IgD-negative memory B cell (primary cell): ENCODE measurements at regions not wholly inside any gene's neighbourhood (a gene's known extent, or its start where the extent isn't known, plus 50 kb on each side); places are given as distances from the start of the nearest gene placed in this dataset.
"Not testable (repeated sequence)": the region's sequence is repeated elsewhere in the genome, so short reads cannot be mapped to it uniquely, and the experiment has no call there.

Experiments
- H3K27ac Mint-ChIP-seq, 3 donors: one replicate each; pipeline ENCODE4 v1.8.0; 2020 to 2022; ENCODE audit warnings: mild to moderate bottlenecking in 3 of 3, mixed read lengths in 3 of 3, moderate library complexity in 1 of 3
- H3K27me3 Mint-ChIP-seq: one replicate; pipeline ENCODE4 v1.8.0; 2021; ENCODE audit warnings: mixed read lengths
- H3K36me3 Mint-ChIP-seq: one replicate; pipeline ENCODE4 v1.8.0; 2020; ENCODE audit warnings: mild to moderate bottlenecking, mixed read lengths
- H3K4me1 Mint-ChIP-seq, 3 donors: one replicate each; pipeline ENCODE4 v1.8.0; 2020 to 2022; ENCODE audit warnings: mixed read lengths in 3 of 3, mild to moderate bottlenecking in 1 of 3
- H3K4me3 Mint-ChIP-seq, 4 donors: one replicate each; pipeline ENCODE4 v1.8.0; 2020 to 2022; ENCODE audit warnings: mild to moderate bottlenecking in 4 of 4, mixed read lengths in 4 of 4, moderate library complexity in 3 of 4
- H3K9me3 Mint-ChIP-seq, 3 donors: one replicate each; pipeline ENCODE4 v1.8.0; 2020 to 2021; ENCODE audit warnings: mixed read lengths in 3 of 3, mild to moderate bottlenecking in 1 of 3

DNA sequence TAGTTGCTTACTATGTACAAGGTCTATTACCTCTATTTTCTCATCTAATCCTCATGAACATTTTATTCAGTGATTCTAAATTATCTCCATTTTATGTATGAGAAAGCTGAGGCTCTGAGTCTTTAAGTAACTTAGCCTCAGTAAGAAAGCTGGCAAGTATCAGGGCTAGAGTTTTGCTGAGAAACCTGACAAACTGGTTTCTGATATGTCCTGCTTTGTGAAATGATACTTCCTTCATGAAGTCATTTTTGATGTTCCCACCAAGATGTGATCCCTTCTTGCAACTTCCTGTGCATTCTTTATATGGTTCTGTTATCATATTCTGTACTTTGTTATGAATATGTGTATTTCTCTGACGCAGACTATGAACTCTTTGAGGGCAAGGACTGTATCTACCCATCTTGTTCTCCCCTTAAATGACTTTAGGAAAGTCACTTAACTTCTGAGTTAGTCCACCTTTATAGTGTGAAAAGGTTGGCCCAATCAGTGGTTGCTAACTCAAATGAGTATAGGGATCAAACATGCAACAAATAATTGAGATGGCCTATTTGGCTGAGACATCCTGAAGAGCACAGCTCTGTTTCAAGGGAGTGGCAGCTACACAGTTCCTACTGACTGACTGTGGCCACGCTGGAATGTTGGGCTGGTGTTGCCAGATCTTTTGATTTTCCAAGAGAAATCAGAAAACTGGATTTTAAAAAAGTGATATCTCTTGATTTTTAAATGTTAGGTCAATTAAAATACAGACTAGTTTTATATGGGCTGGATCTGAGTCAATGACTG, 127.9 kb upstream of the AMOT start:
- H3K36me3 Mint-ChIP-seq: no peaks in the 10 kb centered on the region
- peaks cover 2% of the 10 kb centered on the region for H3K27me3 Mint-ChIP-seq
- no peaks in the 10 kb centered on the region for H3K4me1 Mint-ChIP-seq
- no peaks in the 10 kb centered on the region for H3K9me3 Mint-ChIP-seq
- H3K4me3 Mint-ChIP-seq: no peak overlapping the region
- H3K27ac Mint-ChIP-seq: no peak overlapping the region

- no peaks in the 10 kb centered on the region for H3K4me1 Mint-ChIP-seq
- H3K4me3 Mint-ChIP-seq: no peak overlapping the region
- peaks cover 2% of the 10 kb centered on the region for H3K27me3 Mint-ChIP-seq
- H3K27ac Mint-ChIP-seq: no peak overlapping the region
- no peaks in the 10 kb centered on the region for H3K9me3 Mint-ChIP-seq
- no peaks in the 10 kb centered on the region for H3K36me3 Mint-ChIP-seq
Observed at GRCh38 chrX:112967903-112968302, 127.3 kb upstream of the AMOT start.

DNA sequence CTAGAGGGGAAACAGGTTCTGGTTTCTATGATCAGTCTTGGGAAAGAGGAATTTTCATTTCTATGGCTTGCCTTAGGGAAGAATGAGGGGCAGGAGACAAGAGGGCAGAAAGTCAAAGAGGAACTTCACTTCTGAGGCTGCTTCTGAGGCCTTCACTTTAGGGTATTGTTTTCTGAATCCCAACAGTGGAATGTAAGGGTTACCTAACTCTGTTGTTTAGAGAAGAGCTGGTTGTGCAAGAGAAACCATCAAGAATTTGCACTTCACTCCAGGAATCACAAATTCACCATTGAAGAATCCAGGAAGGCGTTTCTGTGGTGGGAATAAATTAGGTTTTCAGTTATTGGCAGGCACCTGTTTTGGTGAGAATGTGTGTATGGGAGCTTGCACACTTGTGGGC, 126.7 kb upstream of the AMOT start:
- Mint-ChIP-seq H3K4me3 (no peak overlapping the region), H3K9me3 (no peaks in the 10 kb centered on the region), H3K27me3 (peaks cover 2% of the 10 kb centered on the region), H3K4me1 (no peaks in the 10 kb centered on the region), H3K36me3 (no peaks in the 10 kb centered on the region), H3K27ac (no peak overlapping the region)

DNA sequence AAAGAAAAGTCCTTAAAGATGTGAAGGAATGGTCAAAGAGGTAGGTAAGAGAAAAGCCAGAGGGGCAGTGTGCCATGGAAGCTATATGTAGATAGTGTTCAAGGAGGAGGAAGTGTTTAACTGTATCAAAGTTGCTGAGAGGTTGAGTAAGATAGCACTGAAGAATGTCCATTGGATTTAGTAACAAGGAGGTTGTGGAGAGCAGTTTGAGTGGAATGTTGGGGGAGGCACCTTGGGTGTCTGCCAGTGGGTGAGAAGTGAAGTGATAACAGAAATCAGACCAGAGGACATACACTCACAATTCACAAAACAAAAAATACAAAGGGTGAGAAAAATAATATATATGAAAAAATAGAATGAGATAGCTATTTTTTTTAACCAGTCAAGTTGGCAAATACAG, 121.3 kb upstream of the AMOT start:
- H3K4me1 Mint-ChIP-seq: no peaks in the 10 kb centered on the region
- H3K27me3 Mint-ChIP-seq: no peaks in the 10 kb centered on the region
- no peaks in the 10 kb centered on the region for H3K9me3 Mint-ChIP-seq
- H3K27ac Mint-ChIP-seq: no peak overlapping the region
- H3K36me3 Mint-ChIP-seq: no peaks in the 10 kb centered on the region
- H3K4me3 Mint-ChIP-seq: no peak overlapping the region

DNA sequence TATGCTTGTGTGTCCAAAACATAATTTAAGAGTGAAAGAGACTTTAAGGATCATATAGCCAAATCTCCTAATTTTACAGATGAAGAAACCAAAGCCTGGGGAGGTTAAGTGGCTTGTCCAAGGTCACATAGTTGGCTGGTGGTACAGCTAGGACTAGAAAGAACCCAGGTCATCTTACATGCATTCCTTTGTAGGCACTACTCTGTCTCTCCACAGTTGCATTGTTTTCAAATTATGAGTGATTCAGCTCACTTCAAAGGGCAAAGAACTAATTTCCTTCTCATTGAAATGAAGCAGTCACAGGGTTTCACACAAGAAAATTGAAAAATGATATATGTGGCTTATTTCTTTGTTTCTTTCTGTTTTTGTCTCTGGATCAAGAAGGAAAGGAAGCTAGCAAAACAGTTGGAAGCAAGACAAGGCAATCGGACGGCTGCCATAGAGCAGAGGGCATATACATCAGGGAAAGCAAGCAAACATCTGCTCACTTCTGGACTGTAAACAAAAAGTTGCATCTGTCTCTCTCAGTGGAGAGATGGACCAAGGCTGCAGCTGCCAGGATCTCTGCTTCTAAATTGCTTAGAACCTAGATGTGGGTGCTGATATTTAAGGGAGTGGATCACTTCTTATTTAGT, 107.5 kb upstream of the AMOT start:
- Mint-ChIP-seq H3K4me1 (no peaks in the 10 kb centered on the region), H3K27me3 (peaks cover 2% of the 10 kb centered on the region), H3K4me3 (no peak overlapping the region), H3K9me3 (no peaks in the 10 kb centered on the region), H3K36me3 (no peaks in the 10 kb centered on the region), H3K27ac (no peak overlapping the region)

DNA sequence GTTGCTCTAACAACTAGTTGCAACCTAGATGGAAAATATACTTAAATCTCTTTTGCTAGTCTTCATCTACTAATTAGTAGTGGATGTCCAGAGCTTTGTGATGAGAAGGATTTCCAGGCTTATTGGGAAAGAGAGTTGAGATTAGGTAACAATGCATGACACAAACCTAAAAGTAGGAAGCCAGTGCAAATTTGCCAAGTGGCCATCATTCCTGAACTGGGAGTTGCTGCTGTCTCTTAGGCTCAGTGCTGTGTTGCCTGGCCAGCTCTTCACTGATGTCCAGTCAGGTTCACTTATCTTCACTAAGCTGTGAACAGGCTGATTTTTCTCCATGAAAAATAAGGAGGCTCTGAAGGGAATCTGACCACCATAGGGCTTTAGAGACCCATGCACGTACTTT, 105.6 kb upstream of the AMOT start:
- peaks cover 2% of the 10 kb centered on the region for H3K27me3 Mint-ChIP-seq
- H3K27ac Mint-ChIP-seq: no peak overlapping the region
- no peaks in the 10 kb centered on the region for H3K36me3 Mint-ChIP-seq
- no peaks in the 10 kb centered on the region for H3K9me3 Mint-ChIP-seq
- H3K4me3 Mint-ChIP-seq: no peak overlapping the region
- H3K4me1 Mint-ChIP-seq: no peaks in the 10 kb centered on the region

DNA sequence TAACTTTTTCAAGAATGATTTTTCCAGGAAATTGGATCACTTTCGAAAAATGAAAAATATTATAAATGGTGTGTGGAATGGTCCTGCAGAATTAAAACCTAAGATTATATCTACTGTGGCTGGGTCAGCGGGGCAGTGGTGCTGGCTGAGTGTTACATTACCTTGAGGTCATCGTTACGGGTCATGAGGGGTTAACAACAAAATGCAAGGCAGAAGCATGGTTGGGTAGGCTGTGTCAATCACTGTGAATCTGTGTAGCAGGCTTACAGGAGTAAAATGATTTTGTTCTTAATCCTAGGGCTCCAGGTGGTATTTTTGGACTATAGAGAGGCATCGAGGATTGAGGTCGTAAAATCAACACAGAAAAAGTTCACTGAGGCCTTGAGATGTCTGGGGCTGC, 105.2 kb upstream of the AMOT start:
- H3K27me3 Mint-ChIP-seq: peaks cover 2% of the 10 kb centered on the region
- H3K4me1 Mint-ChIP-seq: peaks cover 0 to 2% (median 2%) of the 10 kb centered on the region in 3 donors
- no peaks in the 10 kb centered on the region for H3K36me3 Mint-ChIP-seq
- H3K9me3 Mint-ChIP-seq: no peaks in the 10 kb centered on the region
- H3K27ac Mint-ChIP-seq: no peak overlapping the region
- no peak overlapping the region for H3K4me3 Mint-ChIP-seq

DNA sequence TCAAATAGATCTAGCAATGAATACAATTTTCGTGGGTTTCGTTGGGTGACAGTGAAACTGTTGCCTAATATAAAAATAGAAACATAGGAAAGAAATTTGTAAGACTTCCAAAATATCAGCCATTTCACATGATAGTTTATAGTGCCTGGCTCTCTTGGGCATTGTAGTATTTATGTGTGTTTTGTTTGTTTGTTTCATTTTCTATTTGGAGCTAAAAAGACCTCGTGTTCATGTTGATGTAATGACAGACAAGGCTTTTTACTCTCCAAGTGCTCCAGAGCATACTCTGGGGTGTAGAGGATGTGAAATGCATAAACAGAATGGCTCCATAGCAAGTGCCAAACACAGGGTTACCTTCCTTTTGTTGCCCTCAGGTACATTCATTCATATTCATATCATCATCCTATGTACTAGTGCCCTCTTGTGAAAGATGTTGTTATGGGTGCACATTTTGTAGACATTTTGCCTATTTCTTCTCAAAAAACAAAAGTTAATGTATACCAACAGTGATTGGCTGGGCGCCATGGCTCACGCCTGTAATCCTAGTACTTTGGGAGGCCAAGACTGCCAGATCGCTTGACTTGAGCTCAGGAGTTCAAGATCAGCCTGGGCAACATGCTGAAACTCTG, 100.7 kb upstream of the AMOT start:
- peaks cover 2% of the 10 kb centered on the region for H3K27me3 Mint-ChIP-seq
- H3K36me3 Mint-ChIP-seq: no peaks in the 10 kb centered on the region
- H3K27ac Mint-ChIP-seq: no peak overlapping the region
- no peak overlapping the region for H3K4me3 Mint-ChIP-seq
- no peaks in the 10 kb centered on the region for H3K9me3 Mint-ChIP-seq
- H3K4me1 Mint-ChIP-seq: peaks cover 0 to 3% (median 3%) of the 10 kb centered on the region in 3 donors

DNA sequence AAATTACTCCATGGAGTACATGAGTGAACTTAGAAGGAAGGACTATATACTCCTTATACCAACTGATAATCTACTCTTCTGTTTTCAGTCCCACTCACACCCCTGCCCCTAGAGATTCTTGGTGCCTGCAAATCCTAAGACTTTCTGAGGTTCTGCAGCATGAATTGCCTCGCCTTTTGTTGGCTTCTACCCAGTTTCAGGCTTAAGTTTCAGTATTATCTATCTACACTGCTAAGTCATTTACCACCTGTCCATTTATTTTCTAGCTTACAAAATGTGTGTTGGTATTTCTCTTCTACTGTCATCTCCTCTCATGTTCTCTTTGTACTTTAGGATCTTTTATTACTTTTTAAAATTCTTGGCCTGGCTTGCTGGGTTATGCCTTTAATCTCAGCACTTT, 94.4 kb upstream of the AMOT start:
- no peak overlapping the region for H3K4me3 Mint-ChIP-seq
- H3K27me3 Mint-ChIP-seq: no peaks in the 10 kb centered on the region
- no peak overlapping the region for H3K27ac Mint-ChIP-seq
- no peaks in the 10 kb centered on the region for H3K36me3 Mint-ChIP-seq
- H3K9me3 Mint-ChIP-seq: peaks cover 0 to 3% (median 0%) of the 10 kb centered on the region in 3 donors
- peaks cover 0 to 2% (median 0%) of the 10 kb centered on the region in 3 donors for H3K4me1 Mint-ChIP-seq

- Mint-ChIP-seq H3K27me3 (no peaks in the 10 kb centered on the region), H3K4me1 (peaks cover 0 to 2% (median 0%) of the 10 kb centered on the region in 3 donors), H3K36me3 (no peaks in the 10 kb centered on the region)
Observed at GRCh38 chrX:112931900-112932299, 91.3 kb upstream of the AMOT start.

DNA sequence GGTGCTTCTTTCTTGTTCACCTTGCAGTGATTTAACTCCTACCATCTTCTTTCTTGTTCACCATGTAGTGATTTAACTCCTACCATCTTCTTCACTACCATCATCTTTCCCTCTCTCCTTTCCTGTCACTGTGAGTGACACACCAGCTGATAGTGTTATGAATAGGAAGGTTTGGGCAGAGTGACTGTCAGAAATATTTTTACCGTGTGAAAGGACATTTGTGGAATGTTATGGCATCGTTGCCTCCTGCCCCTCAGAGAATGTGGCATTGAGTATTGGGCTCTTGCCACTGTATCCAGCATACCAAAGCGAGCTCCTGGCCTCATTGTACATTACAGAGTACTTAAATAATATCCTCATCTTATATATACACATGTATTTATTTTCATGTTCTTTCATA, 90.8 kb upstream of the AMOT start:
- no peak overlapping the region for H3K4me3 Mint-ChIP-seq

More at GRCh38 chrX:112931900-112932299, 91.3 kb upstream of the AMOT start:
- no peak overlapping the region for H3K4me3 Mint-ChIP-seq
- no peak overlapping the region for H3K27ac Mint-ChIP-seq
- H3K9me3 Mint-ChIP-seq: peaks cover 0 to 3% (median 0%) of the 10 kb centered on the region in 3 donors

GRCh38 chrX:112923381-112923780, 82.8 kb upstream of the AMOT start:
- H3K36me3 Mint-ChIP-seq, H3K27me3 Mint-ChIP-seq, H3K4me1 Mint-ChIP-seq, H3K27ac Mint-ChIP-seq, H3K4me3 Mint-ChIP-seq, H3K9me3 Mint-ChIP-seq: not testable (repeated sequence)

More for the DNA sequence above, 90.8 kb upstream of the AMOT start:
- no peaks in the 10 kb centered on the region for H3K36me3 Mint-ChIP-seq
- H3K9me3 Mint-ChIP-seq: peaks cover 0 to 3% (median 0%) of the 10 kb centered on the region in 3 donors
- no peak overlapping the region for H3K27ac Mint-ChIP-seq
- peaks cover 0 to 2% (median 0%) of the 10 kb centered on the region in 3 donors for H3K4me1 Mint-ChIP-seq
- no peaks in the 10 kb centered on the region for H3K27me3 Mint-ChIP-seq

DNA sequence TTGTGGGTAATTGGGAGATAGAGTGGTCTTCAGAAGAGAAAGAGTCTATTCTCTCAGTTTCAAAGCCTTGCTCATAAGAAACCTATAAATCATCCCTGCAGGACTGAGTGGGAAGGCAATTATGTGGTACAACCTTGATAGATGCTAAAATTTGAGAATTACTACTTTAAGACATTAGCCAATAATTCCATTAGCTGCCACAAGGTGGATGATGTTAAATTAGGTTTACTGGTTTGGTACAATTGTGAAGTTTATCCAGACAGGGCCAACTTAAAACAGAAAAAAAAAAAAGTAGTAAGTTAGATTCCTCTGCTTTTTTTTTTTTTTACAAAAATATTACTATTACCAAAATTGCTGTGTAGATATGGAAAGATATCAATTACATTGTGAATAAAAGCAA, 73.2 kb upstream of the AMOT start:
- H3K9me3 Mint-ChIP-seq: peaks cover 0 to 1% (median 0%) of the 10 kb centered on the region in 3 donors
- H3K27ac Mint-ChIP-seq: no peak overlapping the region
- no peaks in the 10 kb centered on the region for H3K4me1 Mint-ChIP-seq
- no peaks in the 10 kb centered on the region for H3K36me3 Mint-ChIP-seq
- no peaks in the 10 kb centered on the region for H3K27me3 Mint-ChIP-seq
- H3K4me3 Mint-ChIP-seq: no peak overlapping the region

GRCh38 chrX:112910418-112910817, 69.8 kb upstream of the AMOT start:
- no peak overlapping the region for H3K4me3 Mint-ChIP-seq
- no peaks in the 10 kb centered on the region for H3K36me3 Mint-ChIP-seq
- peaks cover 0 to 1% (median 0%) of the 10 kb centered on the region in 3 donors for H3K9me3 Mint-ChIP-seq
- no peak overlapping the region for H3K27ac Mint-ChIP-seq
- H3K4me1 Mint-ChIP-seq: no peaks in the 10 kb centered on the region
- no peaks in the 10 kb centered on the region for H3K27me3 Mint-ChIP-seq

DNA sequence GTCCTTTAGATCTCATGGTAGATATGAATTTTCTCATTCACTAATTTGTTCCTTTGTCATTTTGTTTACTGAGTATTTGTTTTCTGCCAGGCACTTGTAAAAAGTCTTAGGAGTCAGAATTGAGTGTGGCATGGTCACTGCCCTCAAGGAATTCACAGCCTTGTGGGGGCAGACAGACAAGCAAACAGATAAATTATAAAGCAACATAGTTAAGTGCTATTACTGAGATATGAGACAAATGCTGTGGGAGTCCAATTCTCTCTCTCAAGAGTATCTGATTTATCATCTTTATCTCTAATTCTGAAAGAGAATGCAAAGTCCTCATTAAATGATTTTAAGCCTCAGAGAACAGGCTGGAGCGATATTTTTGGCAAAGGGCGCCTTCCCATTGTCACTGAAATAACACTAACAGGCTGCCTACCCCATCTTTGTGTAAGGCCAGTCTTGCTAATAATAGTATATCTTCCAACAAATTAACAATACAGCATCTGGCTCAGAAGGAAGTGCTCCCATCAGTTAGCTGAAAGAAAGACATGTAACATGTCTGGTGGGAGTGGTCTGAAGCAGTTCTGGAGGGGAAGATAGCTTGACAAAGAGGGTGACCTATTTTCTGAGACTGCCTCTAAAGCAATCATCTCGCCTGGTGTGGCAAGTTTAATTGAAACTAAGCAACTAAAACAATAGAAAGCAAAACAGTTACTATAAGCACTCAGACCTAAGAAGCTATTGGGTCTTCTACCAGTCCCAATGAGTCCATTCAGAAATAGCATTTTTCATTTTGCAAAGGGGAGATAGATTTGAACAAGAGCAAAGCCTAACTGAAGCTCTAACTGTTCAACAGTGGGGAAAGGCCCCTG, 61.5 kb upstream of the AMOT start:
- no peaks in the 10 kb centered on the region for H3K27me3 Mint-ChIP-seq
- no peaks in the 10 kb centered on the region for H3K4me1 Mint-ChIP-seq
- H3K4me3 Mint-ChIP-seq: no peak overlapping the region
- H3K36me3 Mint-ChIP-seq: no peaks in the 10 kb centered on the region
- H3K9me3 Mint-ChIP-seq: peaks cover 0 to 1% (median 0%) of the 10 kb centered on the region in 3 donors
- H3K27ac Mint-ChIP-seq: no peak overlapping the region
